Testis (tissue), 2 donors: ENCODE measurements at regions not wholly inside any gene's neighbourhood (a gene's known extent, or its start where the extent isn't known, plus 50 kb on each side); places are given as distances from the start of the nearest gene placed in this dataset.

Experiments used
- POLR2A ChIP-seq: fragments of 450-650 bp; IDR thresholded peaks from one replicate; pipeline ENCODE4 v1.6.1; 2017; ENCODE audit warnings: antibody characterized with exemption, mild to moderate bottlenecking, moderate library complexity
- TF ChIP-seq, protein P1 (sequence below), 3 experiments: fragments of 450-650 bp in 2 of 3; fragments of 200-600 bp in 1 of 3; sonication (generic) in 1 of 3; IDR thresholded peaks; one replicate each; pipeline ENCODE4 v1.5.1; 2016 to 2019; ENCODE audit warnings: antibody characterized with exemption in 3 of 3, mild to moderate bottlenecking in 2 of 3, moderate library complexity in 1 of 3

DNA sequence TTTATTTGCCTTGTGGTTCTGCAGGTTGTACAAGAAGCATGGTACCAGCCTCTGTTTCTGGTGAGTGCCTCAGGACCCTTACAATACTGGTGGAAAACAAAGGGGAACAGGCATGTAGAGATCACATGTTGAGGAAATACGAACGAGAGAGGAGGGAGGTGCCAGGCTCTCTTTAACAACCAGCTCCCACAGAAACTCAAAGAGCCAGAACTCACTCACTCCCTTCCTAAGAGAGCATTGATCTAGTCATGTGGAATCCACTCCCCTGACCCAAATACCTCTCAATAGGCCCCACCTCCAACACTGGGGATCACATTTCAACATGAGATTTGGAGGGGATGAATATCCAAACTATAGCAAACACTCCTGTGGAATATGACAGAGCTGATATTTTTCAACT is 938.0 kb downstream of the GALC start:
- TF ChIP-seq POLR2A: no peak
- TF ChIP-seq, protein P1, sequence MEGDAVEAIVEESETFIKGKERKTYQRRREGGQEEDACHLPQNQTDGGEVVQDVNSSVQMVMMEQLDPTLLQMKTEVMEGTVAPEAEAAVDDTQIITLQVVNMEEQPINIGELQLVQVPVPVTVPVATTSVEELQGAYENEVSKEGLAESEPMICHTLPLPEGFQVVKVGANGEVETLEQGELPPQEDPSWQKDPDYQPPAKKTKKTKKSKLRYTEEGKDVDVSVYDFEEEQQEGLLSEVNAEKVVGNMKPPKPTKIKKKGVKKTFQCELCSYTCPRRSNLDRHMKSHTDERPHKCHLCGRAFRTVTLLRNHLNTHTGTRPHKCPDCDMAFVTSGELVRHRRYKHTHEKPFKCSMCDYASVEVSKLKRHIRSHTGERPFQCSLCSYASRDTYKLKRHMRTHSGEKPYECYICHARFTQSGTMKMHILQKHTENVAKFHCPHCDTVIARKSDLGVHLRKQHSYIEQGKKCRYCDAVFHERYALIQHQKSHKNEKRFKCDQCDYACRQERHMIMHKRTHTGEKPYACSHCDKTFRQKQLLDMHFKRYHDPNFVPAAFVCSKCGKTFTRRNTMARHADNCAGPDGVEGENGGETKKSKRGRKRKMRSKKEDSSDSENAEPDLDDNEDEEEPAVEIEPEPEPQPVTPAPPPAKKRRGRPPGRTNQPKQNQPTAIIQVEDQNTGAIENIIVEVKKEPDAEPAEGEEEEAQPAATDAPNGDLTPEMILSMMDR (IDR thresholded peaks at IDR 0.05): no peak
